Thoracic aorta (tissue), 2 donors: ENCODE measurements at regions not wholly inside any gene's neighbourhood (a gene's known extent, or its start where the extent isn't known, plus 50 kb on each side); places are given as distances from the start of the nearest gene placed in this dataset.

Experiments used
- ATAC-seq: fragments of 150-250 bp; one replicate; pipeline ENCODE4 v1.8.0; 2017; ENCODE audit warnings: low read depth; ENCODE audit not compliant: insufficient number of reproducible peaks, low FRiP score
- DNase-seq: peaks from one replicate; pipeline ENCODE4 v3.0.0-alpha.2; 2020; ENCODE audit warnings: low spot score
- H3K27ac ChIP-seq, 2 donors: fragments of 200-600 bp; sonication (generic); 1 replicate in 1 of 2; 2 replicates in 1 of 2; pipeline ENCODE4 v1.5.1; 2016; ENCODE audit warnings: mild to moderate bottlenecking in 2 of 2, moderate library complexity in 2 of 2
- H3K27me3 ChIP-seq: fragments of 200-600 bp; sonication (generic); replicated peaks from 2 replicates; pipeline ENCODE4 v1.6.0; 2016; ENCODE audit warnings: mild to moderate bottlenecking; ENCODE audit not compliant: insufficient read depth
- H3K36me3 ChIP-seq: fragments of 200-600 bp; sonication (generic); one replicate; pipeline ENCODE4 v1.5.1; 2016
- H3K4me1 ChIP-seq, 2 donors: fragments of 200-600 bp; sonication (generic); 1 replicate in 1 of 2; 2 replicates in 1 of 2; pipeline versions ENCODE4 v1.5.1 to v1.6.0; 2016; ENCODE audit warnings: low read depth in 2 of 2, mild to moderate bottlenecking in 1 of 2; ENCODE audit not compliant: control insufficient read depth in 1 of 2
- H3K4me3 ChIP-seq: fragments of 200-600 bp; sonication (generic); 2 replicates; pipeline ENCODE4 v1.5.1; 2016; ENCODE audit warnings: mild to moderate bottlenecking
- H3K9me3 ChIP-seq: fragments of 200-600 bp; sonication (generic); 2 replicates; pipeline ENCODE4 v1.5.1; 2016
- TF ChIP-seq, protein P1 (sequence below): fragments of 200-600 bp; sonication (generic); IDR thresholded peaks from one replicate; pipeline ENCODE4 v1.5.1; 2019; ENCODE audit warnings: antibody characterized with exemption

DNA sequence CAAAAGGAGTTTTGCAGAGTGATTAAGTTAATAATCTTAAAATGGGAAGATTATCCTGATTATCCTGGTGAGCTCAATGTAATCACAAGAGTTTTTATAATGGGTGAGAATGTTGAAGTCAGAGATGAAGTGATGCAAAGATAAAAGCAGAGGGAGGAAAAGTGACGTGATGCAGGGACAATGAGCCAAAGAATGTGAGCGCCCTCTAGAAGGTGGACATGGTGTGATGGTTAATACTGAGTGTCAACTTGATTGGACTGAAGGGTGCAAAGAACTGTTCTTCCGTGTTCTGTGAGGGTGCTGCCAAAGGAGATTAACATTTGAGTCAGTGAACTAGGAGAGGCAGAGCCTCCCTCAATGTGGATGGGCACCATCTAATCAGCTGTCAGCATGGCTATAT is 569.6 kb upstream of the AGTR1 start:
- no peaks in the 10 kb centered on the region for H3K9me3 ChIP-seq
- DNase-seq = no peak
- H3K4me1 ChIP-seq = no peaks in the 10 kb centered on the region
- H3K27me3 ChIP-seq = no peaks in the 10 kb centered on the region
- H3K27ac ChIP-seq = no peak overlapping the region
- ATAC-seq = no peak
- TF ChIP-seq, protein P1, sequence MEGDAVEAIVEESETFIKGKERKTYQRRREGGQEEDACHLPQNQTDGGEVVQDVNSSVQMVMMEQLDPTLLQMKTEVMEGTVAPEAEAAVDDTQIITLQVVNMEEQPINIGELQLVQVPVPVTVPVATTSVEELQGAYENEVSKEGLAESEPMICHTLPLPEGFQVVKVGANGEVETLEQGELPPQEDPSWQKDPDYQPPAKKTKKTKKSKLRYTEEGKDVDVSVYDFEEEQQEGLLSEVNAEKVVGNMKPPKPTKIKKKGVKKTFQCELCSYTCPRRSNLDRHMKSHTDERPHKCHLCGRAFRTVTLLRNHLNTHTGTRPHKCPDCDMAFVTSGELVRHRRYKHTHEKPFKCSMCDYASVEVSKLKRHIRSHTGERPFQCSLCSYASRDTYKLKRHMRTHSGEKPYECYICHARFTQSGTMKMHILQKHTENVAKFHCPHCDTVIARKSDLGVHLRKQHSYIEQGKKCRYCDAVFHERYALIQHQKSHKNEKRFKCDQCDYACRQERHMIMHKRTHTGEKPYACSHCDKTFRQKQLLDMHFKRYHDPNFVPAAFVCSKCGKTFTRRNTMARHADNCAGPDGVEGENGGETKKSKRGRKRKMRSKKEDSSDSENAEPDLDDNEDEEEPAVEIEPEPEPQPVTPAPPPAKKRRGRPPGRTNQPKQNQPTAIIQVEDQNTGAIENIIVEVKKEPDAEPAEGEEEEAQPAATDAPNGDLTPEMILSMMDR = no peak
- H3K36me3 ChIP-seq = no peaks in the 10 kb centered on the region
- no peak overlapping the region for H3K4me3 ChIP-seq

DNA sequence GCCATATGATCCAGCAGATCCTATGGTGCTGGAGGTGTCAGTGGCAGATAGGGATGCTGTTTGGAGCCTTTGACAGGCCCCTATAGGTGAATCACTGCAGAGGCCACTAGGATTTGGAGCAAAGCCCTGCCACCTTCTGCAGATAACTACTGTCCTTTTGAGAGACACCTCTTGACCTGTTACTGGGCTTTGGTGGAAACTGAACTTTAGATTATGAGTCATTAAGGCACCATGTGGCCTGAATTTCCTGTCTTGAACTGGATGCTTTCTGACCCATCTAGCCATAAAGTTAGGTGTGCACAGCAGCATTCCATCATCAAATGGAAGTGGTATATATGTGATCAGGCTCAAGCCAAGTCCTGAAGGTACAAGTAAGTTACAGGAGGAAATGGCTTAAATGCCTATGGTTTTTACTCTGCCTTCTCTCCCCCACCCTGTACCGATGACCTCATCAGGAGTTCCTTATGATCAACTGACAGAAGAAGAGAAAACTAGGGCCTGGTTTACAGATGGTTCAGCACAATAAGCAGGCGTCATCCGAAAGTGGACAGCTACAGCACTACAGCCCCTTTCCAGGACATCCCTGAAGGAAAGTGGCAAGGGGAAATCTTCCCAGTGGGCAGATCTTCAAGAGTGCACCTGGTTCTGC is 565.6 kb upstream of the AGTR1 start:
- no peaks in the 10 kb centered on the region for H3K9me3 ChIP-seq
- no peak for DNase-seq
- H3K36me3 ChIP-seq = no peaks in the 10 kb centered on the region
- no peak for ATAC-seq
- no peak overlapping the region for H3K27ac ChIP-seq
- H3K27me3 ChIP-seq = no peaks in the 10 kb centered on the region
- TF ChIP-seq, protein P1 = no peak
- H3K4me3 ChIP-seq = no peak overlapping the region
- no peaks in the 10 kb centered on the region for H3K4me1 ChIP-seq

DNA sequence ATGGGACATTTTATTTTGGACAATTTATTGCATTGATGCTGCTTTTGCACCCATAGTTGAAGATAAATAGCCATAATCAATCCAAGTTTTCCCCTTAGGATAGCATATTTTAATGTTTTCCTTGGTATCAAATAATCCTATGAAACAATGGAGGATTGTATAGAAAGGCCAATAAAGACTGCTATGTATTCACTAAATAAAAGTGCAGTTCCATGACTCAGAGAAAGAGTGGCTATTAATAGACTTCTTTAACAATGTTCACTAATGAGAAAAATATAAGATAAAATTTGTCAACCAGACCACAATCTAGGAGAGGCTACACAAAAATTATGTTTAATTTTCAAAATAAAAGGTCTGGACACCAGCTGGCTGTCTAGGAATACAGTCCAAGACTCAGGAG is 560.9 kb upstream of the AGTR1 start:
- TF ChIP-seq, protein P1 = no peak
- Histone ChIP-seq H3K27ac (no peak overlapping the region), H3K4me3 (no peak overlapping the region), H3K4me1 (no peaks in the 10 kb centered on the region), H3K27me3 (no peaks in the 10 kb centered on the region), H3K36me3 (no peaks in the 10 kb centered on the region), H3K9me3 (no peaks in the 10 kb centered on the region)
- ATAC-seq = no peak
- no peak for DNase-seq

DNA sequence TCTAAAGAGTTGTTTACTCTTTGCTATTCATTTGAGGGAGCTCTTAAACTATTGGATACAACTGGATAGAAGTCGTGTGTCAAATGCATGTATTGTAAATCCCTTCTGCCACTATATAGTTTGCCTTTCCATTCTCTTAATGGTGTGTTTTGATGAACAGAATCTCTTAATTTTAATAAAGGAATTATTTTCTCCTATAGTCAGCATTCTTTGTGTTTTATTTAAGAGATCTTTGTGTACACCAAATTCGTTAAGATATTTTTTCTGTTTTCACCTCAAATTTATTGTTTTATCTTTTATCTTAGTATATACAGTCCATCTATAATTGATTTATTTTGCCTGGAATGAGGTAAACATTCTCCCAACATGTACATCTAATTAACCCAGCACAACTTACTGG is 551.5 kb upstream of the AGTR1 start:
- Histone ChIP-seq H3K4me1 (no peaks in the 10 kb centered on the region), H3K4me3 (no peak overlapping the region), H3K36me3 (no peaks in the 10 kb centered on the region), H3K9me3 (no peaks in the 10 kb centered on the region), H3K27me3 (no peaks in the 10 kb centered on the region), H3K27ac (no peak overlapping the region)
- TF ChIP-seq, protein P1 = no peak
- ATAC-seq = no peak
- no peak for DNase-seq

DNA sequence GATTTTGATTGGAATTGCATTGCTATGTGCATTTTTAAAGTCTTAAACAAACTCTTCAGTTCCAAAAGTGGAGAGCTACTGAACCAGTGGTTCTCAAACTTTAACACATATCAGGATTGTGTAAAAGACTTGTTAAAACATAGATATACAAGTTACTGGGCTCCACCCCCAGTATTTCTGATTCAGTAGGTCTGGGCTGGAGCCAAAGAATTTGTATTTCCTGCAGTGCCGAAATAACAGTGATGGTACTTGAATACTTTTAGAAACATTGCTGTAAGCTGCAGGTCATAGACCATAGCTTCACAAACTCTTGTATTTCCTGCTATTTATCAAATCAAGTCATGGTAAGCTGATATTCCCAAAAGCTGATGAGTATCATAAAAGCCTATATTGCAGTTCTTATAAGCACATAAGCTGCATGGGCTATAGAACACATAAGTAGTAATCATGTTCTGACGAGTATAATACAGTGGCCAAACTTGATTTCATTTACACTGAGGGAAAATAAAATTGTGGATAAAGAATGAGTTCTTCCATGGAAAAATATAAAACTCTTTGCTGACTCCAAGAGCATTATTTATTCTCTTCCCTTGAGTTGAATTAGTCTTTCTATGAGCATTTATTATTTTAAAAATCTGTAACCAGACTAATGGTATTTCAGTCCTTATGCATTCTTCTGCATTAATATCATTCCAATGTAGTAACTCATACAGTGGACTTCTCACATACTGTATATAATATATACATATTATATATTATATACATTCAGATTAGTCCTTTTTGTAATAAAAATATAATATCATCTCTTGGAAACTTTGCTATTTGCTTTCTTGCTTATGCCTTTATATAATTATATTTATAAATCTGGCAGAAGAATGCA is 550.5 kb upstream of the AGTR1 start:
- Histone ChIP-seq H3K27me3 (no peaks in the 10 kb centered on the region), H3K4me3 (no peak overlapping the region), H3K36me3 (no peaks in the 10 kb centered on the region), H3K4me1 (no peaks in the 10 kb centered on the region), H3K9me3 (no peaks in the 10 kb centered on the region), H3K27ac (no peak overlapping the region)
- TF ChIP-seq, protein P1 = no peak
- no peak for DNase-seq
- ATAC-seq = no peak
